ENCODE measurements at regions not wholly inside any gene's neighbourhood (a gene's known extent, or its start where the extent isn't known, plus 50 kb on each side); places are given as distances from the start of the nearest gene placed in this dataset.

- no peak for TF ChIP-seq CTCF (IDR thresholded peaks at IDR 0.05)
- TF ChIP-seq POLR2A (IDR thresholded peaks at IDR 0.05) = no peak
Observed at GRCh38 chr4:186934244-186934643, 210.6 kb upstream of the FAT1 start.
